ENCODE measurements at regions not wholly inside any gene's neighbourhood (a gene's known extent, or its start where the extent isn't known, plus 50 kb on each side); places are given as distances from the start of the nearest gene placed in this dataset.

DNA sequence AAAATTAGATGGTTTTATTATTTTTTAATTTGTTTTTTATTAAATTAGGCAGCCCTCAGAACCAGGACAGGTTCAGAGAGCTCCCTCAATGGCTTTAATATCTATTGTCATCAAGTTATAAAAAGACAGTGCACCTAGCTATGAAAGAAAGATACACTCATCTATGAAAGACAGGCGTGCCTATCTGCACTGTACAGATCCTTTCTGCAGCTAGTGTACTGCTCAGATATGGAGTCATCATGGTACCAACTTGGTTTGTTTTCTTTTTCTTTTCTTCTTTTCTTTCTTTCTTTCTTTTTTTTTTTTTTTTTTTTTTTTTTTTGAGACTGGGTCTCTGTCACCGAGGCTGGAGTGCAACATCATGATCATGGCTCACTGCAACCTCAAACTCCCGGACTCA, 54.8 kb upstream of the GPBP1 start:
- no peak overlapping the region for H4K5ac ChIP-seq (ENCODE audit: insufficient read length, low read depth, low read length)
- H3K4me2 ChIP-seq (ENCODE audit: insufficient read depth, insufficient read length, low read length) = no peak overlapping the region
- no peak overlapping the region for H3K56ac ChIP-seq (ENCODE audit: insufficient read length, low read depth, low read length)
- Mint-ChIP-seq H3K4me3 (no peak overlapping the region), H3K27ac (no peak overlapping the region), H3K4me1 (no peaks in the 10 kb centered on the region), H3K9me3 (peaks cover 12 to 13% of the 10 kb centered on the region in 2 experiments), H3K27me3 (ENCODE audit: low read depth) (no peaks in the 10 kb centered on the region), H3K36me3 (ENCODE audit: insufficient read depth in 1 of 3, low read depth in 3 of 3) (peaks cover 2 to 9% (median 5%) of the 10 kb centered on the region in 3 experiments; a peak in 5 of 7 replicates)
- no peak overlapping the region for H4K8ac ChIP-seq (replicated peaks; ENCODE audit: insufficient read length, low read depth, low read length)
- no peaks in the 10 kb centered on the region for H3K23me2 ChIP-seq (ENCODE audit: insufficient read length, low read depth, low read length, poor library complexity, severe bottlenecking)
- H3K9me3 ChIP-seq (ENCODE audit: control insufficient read depth, low read depth, low read length) = no peaks in the 10 kb centered on the region
- H3K9ac ChIP-seq (ENCODE audit: extremely low read depth, insufficient read length, low read length) = no peak overlapping the region
- no peaks in the 10 kb centered on the region for H3K79me2 ChIP-seq (ENCODE audit: insufficient read depth, low read length)
- no peak overlapping the region for H2BK120ac ChIP-seq (ENCODE audit: low read depth, low read length, poor library complexity, severe bottlenecking)
- H3K4me1 ChIP-seq (ENCODE audit: insufficient read depth, low read length) = no peaks in the 10 kb centered on the region
- no peaks in the 10 kb centered on the region for H4K20me1 ChIP-seq (ENCODE audit: control insufficient read depth, insufficient read depth, insufficient read length)
- H3K4ac ChIP-seq (ENCODE audit: low read depth, low read length) = no peak overlapping the region
- no peaks in the 10 kb centered on the region; the same call in 1 of the 2 replicates for H3K27me3 ChIP-seq (ENCODE audit: insufficient read depth, low read length)
- H2BK20ac ChIP-seq (ENCODE audit: low read depth, low read length, poor library complexity, severe bottlenecking) = no peak overlapping the region
- H3K14ac ChIP-seq (ENCODE audit: insufficient read depth, low read length) = no peak overlapping the region
- no peak for DNase-seq
- H2BK12ac ChIP-seq (ENCODE audit: insufficient read length, low read depth, low read length) = no peak overlapping the region
- H3K79me1 ChIP-seq (ENCODE audit: insufficient read depth, low read depth, low read length, poor library complexity, severe bottlenecking) = no peaks in the 10 kb centered on the region
- no peak overlapping the region for H2AFZ ChIP-seq (ENCODE audit: low read length)
- WGBS (ENCODE audit: extremely low coverage, insufficient read length, low lambda C conversion rate) = no CpG with 5 or more reads among the region's 3 CpGs
- H3K18ac ChIP-seq (ENCODE audit: insufficient read length, low read depth, low read length) = no peak overlapping the region
- TF ChIP-seq, protein P1, sequence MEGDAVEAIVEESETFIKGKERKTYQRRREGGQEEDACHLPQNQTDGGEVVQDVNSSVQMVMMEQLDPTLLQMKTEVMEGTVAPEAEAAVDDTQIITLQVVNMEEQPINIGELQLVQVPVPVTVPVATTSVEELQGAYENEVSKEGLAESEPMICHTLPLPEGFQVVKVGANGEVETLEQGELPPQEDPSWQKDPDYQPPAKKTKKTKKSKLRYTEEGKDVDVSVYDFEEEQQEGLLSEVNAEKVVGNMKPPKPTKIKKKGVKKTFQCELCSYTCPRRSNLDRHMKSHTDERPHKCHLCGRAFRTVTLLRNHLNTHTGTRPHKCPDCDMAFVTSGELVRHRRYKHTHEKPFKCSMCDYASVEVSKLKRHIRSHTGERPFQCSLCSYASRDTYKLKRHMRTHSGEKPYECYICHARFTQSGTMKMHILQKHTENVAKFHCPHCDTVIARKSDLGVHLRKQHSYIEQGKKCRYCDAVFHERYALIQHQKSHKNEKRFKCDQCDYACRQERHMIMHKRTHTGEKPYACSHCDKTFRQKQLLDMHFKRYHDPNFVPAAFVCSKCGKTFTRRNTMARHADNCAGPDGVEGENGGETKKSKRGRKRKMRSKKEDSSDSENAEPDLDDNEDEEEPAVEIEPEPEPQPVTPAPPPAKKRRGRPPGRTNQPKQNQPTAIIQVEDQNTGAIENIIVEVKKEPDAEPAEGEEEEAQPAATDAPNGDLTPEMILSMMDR (conservative IDR thresholded peaks at IDR 0.05) = no peak
- H2BK15ac ChIP-seq (ENCODE audit: low read depth, low read length) = no peak overlapping the region
- H3T11ph ChIP-seq (ENCODE audit: low read length) = no peak overlapping the region
- no peak overlapping the region for H3K23ac ChIP-seq (ENCODE audit: insufficient read length, low read depth, low read length)
- H3K27ac ChIP-seq (ENCODE audit: insufficient read length, low read depth, low read length) = no peak overlapping the region
- no peak overlapping the region for H2BK5ac ChIP-seq (ENCODE audit: insufficient read length, low read length)
- H2AK5ac ChIP-seq (ENCODE audit: insufficient read length, low read length) = no peak overlapping the region
- no peak overlapping the region for H4K91ac ChIP-seq (ENCODE audit: insufficient read length, low read depth, low read length)

Measured in H9 (cell line).